Sigmoid colon (tissue), 6 donors: ENCODE measurements at regions not wholly inside any gene's neighbourhood (a gene's known extent, or its start where the extent isn't known, plus 50 kb on each side); places are given as distances from the start of the nearest gene placed in this dataset.

Experiments used
- DNase-seq: peaks from one replicate; pipeline ENCODE4 v3.0.0-alpha.2; 2019
- H3K27ac ChIP-seq, 4 donors: fragments of 200-600 bp; sonication (generic); one replicate each; pipeline ENCODE4 v1.5.1; 2016 to 2019; ENCODE audit warnings: mild to moderate bottlenecking in 1 of 4
- H3K27me3 ChIP-seq, 3 donors: fragments of 200-600 bp; sonication (generic); one replicate each; pipeline ENCODE4 v1.5.1; 2019; ENCODE audit warnings: mild to moderate bottlenecking in 1 of 3
- H3K36me3 ChIP-seq, 4 donors: fragments of 200-600 bp; sonication (generic); one replicate each; pipeline ENCODE4 v1.5.1; 2016 to 2019
- H3K4me1 ChIP-seq, 4 donors: fragments of 200-600 bp; sonication (generic); one replicate each; pipeline ENCODE4 v1.5.1; 2017 to 2019
- H3K4me3 ChIP-seq, 4 donors: fragments of 200-600 bp; sonication (generic); one replicate each; pipeline ENCODE4 v1.5.1; 2017 to 2019; ENCODE audit warnings: mild to moderate bottlenecking in 2 of 4, moderate library complexity in 1 of 4
- H3K9me3 ChIP-seq, 4 donors: fragments of 200-600 bp in 3 of 4; sonication (generic) in 3 of 4; one replicate each; pipeline versions ENCODE4 v1.5.1 to v1.6.1; 2013 to 2019
- CTCF ChIP-seq, 4 experiments: fragments of 450-650 bp in 3 of 4; fragments of 200-600 bp in 1 of 4; IDR thresholded peaks; one replicate each; pipeline ENCODE4 v1.5.1; 2016 to 2019; ENCODE audit warnings: antibody characterized with exemption in 4 of 4, mild to moderate bottlenecking in 3 of 4, moderate library complexity in 2 of 4
- EP300 ChIP-seq, 4 donors: sonication (generic); formaldehyde crosslinking; IDR thresholded peaks; one replicate each; pipeline ENCODE4 v1.6.1; 2017; ENCODE audit warnings: antibody characterized with exemption in 4 of 4
- POLR2A ChIP-seq, 2 donors: fragments of 450-650 bp; IDR thresholded peaks; one replicate each; pipeline ENCODE4 v1.6.1; 2016; ENCODE audit warnings: antibody characterized with exemption in 2 of 2, mild to moderate bottlenecking in 2 of 2, moderate library complexity in 2 of 2
- POLR2AphosphoS5 ChIP-seq, 4 donors: sonication (generic); formaldehyde crosslinking; IDR thresholded peaks; one replicate each; pipeline ENCODE4 v1.6.1; 2017; ENCODE audit warnings: antibody characterized with exemption in 4 of 4
- WGBS, 2 donors: extraction: QIAGEN DNeasy Blood & Tissue Kit; methylation state at CpG; one replicate each; pipeline ENCODE4 v1.1.7; 2013; 5-methylcytosine and 5-hydroxymethylcytosine counted together
- intact Hi-C: fragments of 100-400 bp; cut with DNase I; formaldehyde crosslinking; loops from one replicate; pipeline ENCODE4 v1.15.1; 2023
- donor health status: healthy with polysubstance abuse.
- donor health status: healthy.

GRCh38 chr12:100692502-100692901 lies 102.1 kb upstream of the ANO4 start:
- no peak overlapping the region for H3K4me3 ChIP-seq
- no peaks in the 10 kb centered on the region for H3K27me3 ChIP-seq
- H3K9me3 ChIP-seq, result no peaks in the 10 kb centered on the region
- 90 to 91% methylated on average over 1 of the region's 1 CpG for WGBS, 2 donors
- H3K36me3 ChIP-seq, result no peaks in the 10 kb centered on the region
- TF ChIP-seq EP300 (IDR thresholded peaks at IDR 0.05) (no peak), CTCF (IDR thresholded peaks at IDR 0.05) (no peak), POLR2A (IDR thresholded peaks at IDR 0.05) (no peak), POLR2AphosphoS5 (IDR thresholded peaks at IDR 0.05) (no peak)
- no peak overlapping the region for H3K27ac ChIP-seq
- intact Hi-C loops, result no loop called here
- H3K4me1 ChIP-seq, result no peaks in the 10 kb centered on the region
- DNase-seq, result no peak

- no peak for DNase-seq
- intact Hi-C loops, result no loop called here
- H3K36me3 ChIP-seq, result no peaks in the 10 kb centered on the region
- WGBS, 2 donors, result 78 to 81% methylated on average over 2 of the region's 2 CpGs
- no peak overlapping the region for H3K4me3 ChIP-seq
- H3K9me3 ChIP-seq, result no peaks in the 10 kb centered on the region
- no peak overlapping the region for H3K27ac ChIP-seq
- H3K4me1 ChIP-seq, result no peaks in the 10 kb centered on the region
- H3K27me3 ChIP-seq, result no peaks in the 10 kb centered on the region
- no peak for TF ChIP-seq POLR2A (IDR thresholded peaks at IDR 0.05)
- no peak for TF ChIP-seq POLR2AphosphoS5 (IDR thresholded peaks at IDR 0.05)
- no peak for TF ChIP-seq EP300 (IDR thresholded peaks at IDR 0.05)
- no peak for TF ChIP-seq CTCF (IDR thresholded peaks at IDR 0.05)
These were observed 96.1 kb upstream of the ANO4 start for GRCh38 chr12:100698518-100698917.

GRCh38 chr12:100699209-100699608 lies 95.4 kb upstream of the ANO4 start:
- Histone ChIP-seq H3K27ac (no peak overlapping the region), H3K4me3 (no peak overlapping the region), H3K27me3 (no peaks in the 10 kb centered on the region), H3K9me3 (no peaks in the 10 kb centered on the region), H3K36me3 (no peaks in the 10 kb centered on the region), H3K4me1 (no peaks in the 10 kb centered on the region)
- intact Hi-C loops, result no loop called here
- no peak for DNase-seq
- 49 to 57% methylated on average over 1 of the region's 1 CpG for WGBS, 2 donors
- TF ChIP-seq POLR2A (IDR thresholded peaks at IDR 0.05) (no peak), CTCF (IDR thresholded peaks at IDR 0.05) (no peak), EP300 (IDR thresholded peaks at IDR 0.05) (no peak), POLR2AphosphoS5 (IDR thresholded peaks at IDR 0.05) (no peak)

DNA sequence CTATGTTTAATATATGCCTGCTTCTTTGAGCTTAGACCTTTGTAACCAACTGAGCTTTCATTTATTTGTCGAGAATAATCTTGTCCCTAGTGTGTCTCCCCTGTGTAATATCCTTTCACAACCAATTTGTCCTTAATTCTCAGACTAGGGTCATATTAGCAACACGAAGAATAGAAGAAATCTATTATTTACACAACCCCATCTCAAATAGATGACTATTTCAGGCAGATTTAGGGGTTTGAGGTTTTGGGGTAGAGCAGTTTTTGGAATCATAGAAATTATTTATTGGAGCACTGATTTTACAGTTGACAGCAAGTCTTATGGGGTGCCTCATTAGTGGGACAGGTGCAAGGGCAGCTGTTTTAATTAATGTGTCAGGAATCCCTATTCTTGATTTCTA lies 91.2 kb upstream of the ANO4 start:
- Histone ChIP-seq H3K36me3 (no peaks in the 10 kb centered on the region), H3K27ac (no peak overlapping the region), H3K9me3 (no peaks in the 10 kb centered on the region), H3K4me3 (no peak overlapping the region), H3K27me3 (no peaks in the 10 kb centered on the region), H3K4me1 (no peaks in the 10 kb centered on the region)
- intact Hi-C loops, result no loop called here
- TF ChIP-seq EP300 (IDR thresholded peaks at IDR 0.05) (no peak), POLR2A (IDR thresholded peaks at IDR 0.05) (no peak), POLR2AphosphoS5 (IDR thresholded peaks at IDR 0.05) (no peak), CTCF (IDR thresholded peaks at IDR 0.05) (no peak)
- DNase-seq, result no peak
- WGBS, 2 donors, result 78 to 82% methylated on average over 2 of the region's 2 CpGs

- DNase-seq, result no peak
- Histone ChIP-seq H3K4me1 (no peaks in the 10 kb centered on the region), H3K36me3 (no peaks in the 10 kb centered on the region), H3K4me3 (no peak overlapping the region), H3K27me3 (no peaks in the 10 kb centered on the region), H3K27ac (no peak overlapping the region), H3K9me3 (no peaks in the 10 kb centered on the region)
- 69 to 81% methylated on average over 2 of the region's 2 CpGs for WGBS, 2 donors
- intact Hi-C loops, result no loop called here
- TF ChIP-seq EP300 (IDR thresholded peaks at IDR 0.05), result no peak
- no peak for TF ChIP-seq POLR2AphosphoS5 (IDR thresholded peaks at IDR 0.05)
These were observed 90.7 kb upstream of the ANO4 start for GRCh38 chr12:100703868-100704267.
